ENCODE measurements at regions not wholly inside any gene's neighbourhood (a gene's known extent, or its start where the extent isn't known, plus 50 kb on each side); places are given as distances from the start of the nearest gene placed in this dataset.
"Not testable (repeated sequence)": the region's sequence is repeated elsewhere in the genome, so short reads cannot be mapped to it uniquely, and the experiment has no call there.

DNA sequence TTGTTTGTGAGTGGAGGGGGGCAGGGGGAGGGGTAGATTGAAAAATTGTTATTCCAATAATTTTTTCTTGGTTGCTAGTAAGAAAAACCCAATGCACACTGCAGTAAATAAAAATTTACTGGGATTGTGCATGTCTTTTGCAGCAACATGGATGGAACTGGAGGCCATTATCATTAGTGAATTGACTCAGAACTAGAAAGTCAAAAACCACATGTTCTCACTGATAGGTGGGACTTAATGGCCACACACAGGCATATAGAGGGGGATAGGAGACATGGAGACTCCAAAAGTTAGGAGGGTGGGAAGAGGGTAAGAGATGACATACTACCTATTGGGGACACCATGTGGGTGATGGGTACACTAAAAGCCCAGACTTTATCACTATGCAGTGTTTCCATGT lies 67.2 kb downstream of the BUB3 start:
- FAIRE-seq (no peak), DNase-seq (ENCODE audit: low spot score) (no peak)

- FAIRE-seq (no peak), DNase-seq (ENCODE audit: low spot score) (no peak)
Observed at GRCh38 chr10:123222832-123223231, 68.6 kb downstream of the BUB3 start.

DNA sequence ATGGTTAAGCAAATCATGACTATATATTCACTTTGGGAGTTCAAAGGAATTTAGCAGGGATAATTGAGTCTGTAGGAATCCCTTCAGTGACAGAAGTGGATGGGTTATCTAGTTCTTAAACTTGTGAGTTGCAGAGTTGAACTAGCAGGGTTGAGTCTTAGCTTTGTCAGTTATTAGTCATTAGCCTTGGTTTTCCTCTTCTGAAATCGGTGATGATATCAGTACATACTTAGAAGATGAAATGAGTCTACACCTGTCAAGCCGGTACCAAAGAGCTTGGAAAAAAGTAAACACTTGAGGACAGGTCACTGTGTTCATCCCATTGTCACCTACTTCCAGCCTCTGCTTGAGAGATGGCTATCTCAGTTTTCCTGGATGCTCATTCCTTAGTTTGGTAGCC lies 73.5 kb downstream of the BUB3 start:
- FAIRE-seq, result no peak
- DNase-seq (ENCODE audit: low spot score), result no peak

DNA sequence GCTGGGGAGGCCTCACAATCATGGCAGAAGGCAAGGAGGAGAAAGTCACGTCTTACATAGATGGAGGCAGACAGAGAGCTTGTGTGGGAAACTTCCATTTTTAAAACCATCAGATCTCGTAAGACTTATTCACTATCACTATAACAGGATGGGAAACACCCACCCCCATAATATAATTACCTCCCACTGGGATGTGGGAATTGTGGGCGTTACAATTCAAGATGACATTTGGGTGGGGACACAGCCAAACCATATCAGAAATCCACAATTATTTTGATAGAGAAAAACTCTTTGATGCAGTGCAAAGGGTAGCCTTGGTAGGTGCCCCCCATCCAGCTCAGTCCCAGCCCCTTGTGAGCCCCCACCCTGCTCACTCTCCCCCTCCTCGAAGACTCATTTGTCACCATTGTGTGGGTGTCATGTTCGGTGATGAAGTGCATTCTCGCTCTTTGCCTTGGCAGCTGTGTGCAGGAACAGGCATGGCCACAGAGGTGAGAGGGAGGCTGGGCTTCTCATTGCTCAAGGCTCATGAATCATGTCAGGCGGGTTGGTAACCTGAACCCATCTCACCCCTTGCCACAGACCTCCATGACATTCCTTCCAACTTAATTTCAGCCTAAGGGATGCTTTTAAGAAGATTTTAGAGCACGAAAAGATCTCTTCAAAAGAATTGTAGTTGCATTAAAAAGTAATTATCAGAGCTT lies 75.9 kb downstream of the BUB3 start:
- FAIRE-seq (no peak), DNase-seq (ENCODE audit: low spot score) (peak; percentile 31)

DNA sequence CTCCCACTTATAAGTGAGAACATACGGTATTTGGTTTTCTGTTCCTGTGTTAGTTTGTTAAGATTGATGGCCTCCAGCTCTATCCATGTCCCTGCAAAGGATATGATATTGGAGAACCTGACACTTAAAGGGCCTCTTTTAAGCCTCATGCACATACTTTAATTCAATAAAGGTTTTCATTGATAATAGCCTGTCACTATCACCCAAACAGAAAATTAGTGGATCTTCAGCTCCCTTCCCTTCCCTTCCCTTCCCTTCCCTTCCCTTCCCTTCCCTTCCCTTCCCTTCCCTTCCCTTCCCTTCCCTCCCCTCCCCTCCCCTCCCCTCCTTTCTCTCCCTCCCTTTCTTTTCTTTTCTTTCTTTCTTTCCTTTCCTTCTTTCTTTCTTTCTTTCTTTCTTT lies 78.7 kb downstream of the BUB3 start:
- DNase-seq (ENCODE audit: low spot score); FAIRE-seq: not testable (repeated sequence)

GRCh38 chr10:123235014-123235413 lies 80.8 kb downstream of the BUB3 start:
- not testable (repeated sequence) for FAIRE-seq

GRCh38 chr10:123236126-123236525 lies 81.9 kb downstream of the BUB3 start:
- DNase-seq (ENCODE audit: low spot score), result no peak
- FAIRE-seq, result no peak

More at GRCh38 chr10:123235014-123235413, 80.8 kb downstream of the BUB3 start:
- DNase-seq (ENCODE audit: low spot score), result not testable (repeated sequence)

DNA sequence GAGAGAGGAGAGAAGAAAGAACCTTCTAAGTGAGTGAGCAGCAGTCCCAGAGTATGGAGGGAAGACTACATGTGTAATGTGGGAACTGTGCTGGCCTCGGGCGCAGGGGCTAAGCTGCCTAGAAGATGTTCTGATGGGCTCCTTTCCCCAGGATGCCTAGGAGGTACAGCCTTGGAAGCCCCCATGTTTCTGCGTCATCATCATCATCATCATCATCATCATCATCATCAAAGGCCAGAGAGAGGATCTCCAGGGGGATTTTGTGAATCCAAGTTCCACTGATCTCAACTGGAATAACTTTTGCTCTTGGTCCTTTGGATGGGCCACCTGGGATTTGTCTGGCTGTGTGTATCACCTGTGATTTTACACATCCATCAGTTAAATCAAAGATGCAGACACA lies 86.0 kb downstream of the BUB3 start:
- DNase-seq (ENCODE audit: low spot score), result no peak
- FAIRE-seq, result no peak

DNA sequence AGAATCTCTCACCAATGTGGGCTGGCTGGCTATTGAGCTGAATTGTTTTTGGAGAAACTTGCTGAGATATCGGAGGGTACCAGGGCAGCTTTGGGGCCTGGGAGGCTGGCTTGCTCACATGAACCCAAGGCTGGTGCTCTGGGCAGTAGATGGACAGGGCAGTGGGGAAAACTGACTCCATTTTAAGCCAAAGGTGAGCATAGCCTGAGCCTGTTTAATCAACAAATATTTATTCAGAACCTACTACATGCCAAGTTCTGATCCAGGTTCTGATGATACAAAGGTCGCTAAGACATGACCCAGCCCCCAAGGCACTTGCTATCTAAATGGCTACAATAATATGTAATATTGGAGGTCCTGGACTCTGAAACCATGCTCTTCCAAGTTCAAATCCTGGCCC lies 86.6 kb downstream of the BUB3 start:
- FAIRE-seq (no peak), DNase-seq (ENCODE audit: low spot score) (no peak)

DNA sequence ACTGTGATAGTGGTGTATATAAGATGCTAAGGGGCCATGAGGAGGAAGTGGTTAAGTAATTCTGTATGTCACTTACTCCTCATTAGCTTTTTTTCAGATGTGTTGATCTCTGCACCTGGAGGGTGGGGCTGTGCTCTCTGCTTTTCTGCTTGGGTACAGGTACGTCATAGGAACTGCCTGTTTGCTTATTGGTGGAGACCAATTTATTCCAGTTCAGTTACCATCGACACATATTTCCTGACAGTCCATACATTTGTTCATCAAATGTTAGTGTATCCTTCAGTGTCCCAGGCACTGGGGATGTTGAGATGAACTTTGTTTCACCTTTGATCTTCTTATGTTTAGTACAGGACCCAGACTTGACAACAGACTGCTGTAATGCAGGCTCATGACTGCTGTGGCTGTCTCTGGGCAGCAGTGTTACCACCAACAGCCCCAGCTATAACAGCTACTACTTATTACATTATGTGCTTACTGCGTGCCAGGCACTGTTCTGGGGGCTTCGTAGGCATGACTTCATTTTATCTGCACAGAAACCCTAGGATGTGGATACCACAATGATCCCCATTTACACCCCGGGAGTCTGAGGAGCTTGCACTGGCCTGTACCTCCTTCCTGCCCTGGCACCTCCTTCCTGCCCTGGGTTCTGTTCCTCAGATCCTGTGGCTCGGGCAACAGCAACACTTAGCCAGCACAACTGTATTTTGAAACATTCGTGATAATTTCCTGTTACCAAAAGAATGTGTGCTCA lies 87.4 kb downstream of the BUB3 start:
- FAIRE-seq (no peak), DNase-seq (ENCODE audit: low spot score) (no peak)

DNA sequence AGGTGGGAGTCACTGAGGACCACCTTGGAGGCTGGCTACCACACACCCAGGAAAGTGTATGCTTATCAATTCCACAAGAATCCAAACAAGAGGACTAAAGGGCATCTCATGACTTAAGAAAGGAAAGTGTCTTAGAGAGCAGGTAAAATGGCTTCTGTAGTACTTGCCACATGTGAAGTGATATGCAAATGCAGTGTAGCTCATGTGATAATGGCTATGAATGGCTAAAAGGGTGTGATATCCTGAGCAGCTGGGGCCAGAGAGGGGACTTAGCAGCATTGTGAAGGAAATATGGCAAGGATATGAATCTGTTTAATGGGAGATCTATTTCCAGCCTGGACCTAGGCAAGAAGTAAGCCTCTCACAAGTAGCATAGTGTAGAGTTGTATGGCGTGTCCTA lies 90.5 kb downstream of the BUB3 start:
- FAIRE-seq (no peak), DNase-seq (ENCODE audit: low spot score) (no peak)

- FAIRE-seq (no peak), DNase-seq (ENCODE audit: low spot score) (no peak)
Observed at GRCh38 chr10:123245264-123245663, 91.1 kb downstream of the BUB3 start.

GRCh38 chr10:123249894-123250293 lies 95.7 kb downstream of the BUB3 start:
- FAIRE-seq, result no peak
- DNase-seq (ENCODE audit: low spot score), result no peak

DNA sequence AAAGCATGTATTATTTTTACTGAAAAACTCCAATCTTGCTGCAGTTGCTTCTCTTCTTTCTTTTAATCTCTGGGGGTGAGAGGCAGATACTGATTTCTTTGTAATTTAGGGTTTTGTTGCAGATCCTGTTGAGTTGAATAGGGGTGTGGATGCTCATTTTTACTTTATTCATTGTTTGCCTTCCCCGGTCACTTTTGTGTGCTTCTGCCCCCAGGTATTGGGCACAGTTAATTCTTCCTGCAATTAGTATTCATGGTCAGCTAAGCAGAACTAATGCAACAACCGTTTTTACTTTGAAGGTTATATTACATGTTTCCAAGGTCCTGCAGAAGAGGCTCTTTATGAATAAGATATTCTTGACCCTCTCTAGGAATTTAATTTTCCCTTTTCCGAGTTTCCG lies 96.4 kb downstream of the BUB3 start:
- DNase-seq (ENCODE audit: low spot score) (no peak), FAIRE-seq (no peak)

DNA sequence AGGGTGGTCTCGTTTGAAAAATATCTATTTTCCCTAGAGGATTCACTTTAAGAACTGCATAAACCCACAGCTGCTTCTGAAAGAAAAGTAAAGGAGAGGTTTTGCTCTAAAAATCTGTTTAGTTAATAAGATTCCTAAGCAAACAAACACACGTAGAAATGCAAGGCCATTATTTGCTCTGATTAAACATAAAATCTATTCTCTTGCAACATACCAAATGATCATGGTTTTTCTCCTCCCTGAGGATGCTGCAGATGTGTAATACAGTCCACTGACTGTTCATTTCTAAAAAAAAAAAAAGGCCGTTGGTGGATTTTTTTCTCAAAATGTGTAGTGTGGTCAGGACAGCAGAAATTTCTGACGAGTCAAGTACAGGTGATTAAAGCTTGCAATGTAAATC lies 98.6 kb downstream of the BUB3 start:
- DNase-seq (ENCODE audit: low spot score) (no peak), FAIRE-seq (no peak)

- not testable (repeated sequence) for DNase-seq (ENCODE audit: low spot score); FAIRE-seq
Observed at GRCh38 chr10:123254343-123254742, 100.1 kb downstream of the BUB3 start.

GRCh38 chr10:123257904-123258456 lies 103.8 kb downstream of the BUB3 start:
- no peak for FAIRE-seq
- no peak for DNase-seq (ENCODE audit: low spot score)

DNA sequence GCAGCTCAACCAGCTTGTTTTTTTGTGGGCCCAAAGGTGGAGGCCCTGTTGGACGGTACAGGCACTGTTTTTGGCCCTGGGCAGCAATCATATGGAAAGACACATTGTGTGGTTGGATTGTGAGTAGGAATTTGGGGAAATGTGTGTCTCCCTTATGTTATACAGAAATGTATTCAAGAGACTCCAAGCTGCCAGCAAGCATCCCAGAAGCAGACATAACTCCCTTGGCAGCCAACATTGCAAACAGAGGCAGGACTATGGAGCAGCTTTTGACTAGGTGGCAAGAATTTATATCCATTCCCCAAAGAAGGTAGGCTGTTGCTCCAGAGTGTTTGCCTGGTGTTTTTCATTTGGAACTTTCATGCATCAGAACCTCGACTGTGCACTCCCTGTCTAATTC lies 104.9 kb downstream of the BUB3 start:
- no peak for FAIRE-seq

GRCh38 chr10:123259791-123260190 lies 105.6 kb downstream of the BUB3 start:
- FAIRE-seq (no peak), DNase-seq (ENCODE audit: low spot score) (no peak)

More for the DNA sequence above, 104.9 kb downstream of the BUB3 start:
- DNase-seq (ENCODE audit: low spot score), result no peak

- FAIRE-seq, result no peak
- no peak for DNase-seq (ENCODE audit: low spot score)
Observed at GRCh38 chr10:123262456-123262855, 108.3 kb downstream of the BUB3 start.

GRCh38 chr10:123266971-123267370 lies 112.8 kb downstream of the BUB3 start:
- DNase-seq (ENCODE audit: low spot score) (no peak), FAIRE-seq (no peak)

DNA sequence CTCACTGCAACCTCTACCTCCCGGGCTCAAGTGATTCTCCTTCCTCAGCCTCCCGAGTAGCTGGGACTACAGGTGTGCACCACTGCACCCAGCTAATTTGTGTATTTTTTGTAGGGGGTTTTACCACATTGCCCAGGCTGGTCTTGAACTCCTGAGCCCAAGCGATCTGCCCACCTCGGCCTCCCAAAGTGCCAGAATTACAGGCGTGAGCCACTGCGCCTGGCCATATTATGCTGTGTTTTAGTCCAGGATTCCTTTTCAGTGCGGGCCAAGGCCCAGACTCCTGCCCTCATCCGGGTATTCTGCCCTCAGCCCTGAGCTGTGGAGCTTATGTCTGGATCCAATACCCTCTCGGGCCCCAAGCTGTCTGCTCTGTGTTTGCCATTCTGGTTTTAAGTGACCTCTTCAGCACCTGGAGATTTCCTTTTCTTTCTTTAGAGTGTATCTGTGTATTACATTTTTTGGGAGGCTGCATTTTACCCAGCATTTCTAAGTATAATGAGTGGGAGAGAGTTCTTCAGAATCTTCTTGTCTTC lies 114.9 kb downstream of the BUB3 start:
- no peak for FAIRE-seq
- no peak for DNase-seq (ENCODE audit: low spot score)
